ENCODE measurements at regions not wholly inside any gene's neighbourhood (a gene's known extent, or its start where the extent isn't known, plus 50 kb on each side); places are given as distances from the start of the nearest gene placed in this dataset.
A peak's percentile ranks its signal among the peaks of the same experiment; 100 is the strongest.

- DNase-seq (ENCODE audit: low read depth, low spot score) (no peak), ATAC-seq (0 out of 2 replicates have a peak, but pooled peaks have one; percentile 10)
- ChIA-PET POLR2A (interaction anchor here (0.6 kb wide), 1 partner anchor 436 kb away, joined by 3 read pairs; no protein-coding TSS in a partner anchor), CTCF (interaction anchor here (0.6 to 1.8 kb wide), 3 partner anchors 8 to 248 kb away, joined by 3 to 4 read pairs (median 4); no protein-coding TSS in a partner anchor)
- TF ChIP-seq SIN3A (IDR thresholded peaks at IDR 0.05; ENCODE audit: borderline replicate concordance, insufficient read depth, low read depth, low read length) (no peak), TCF7L2 (IDR thresholded peaks at IDR 0.05; ENCODE audit: low read depth, low read length) (no peak), POLR2AphosphoS5 (IDR thresholded peaks at IDR 0.05; ENCODE audit: low read depth, low read length) (no peak), REST (IDR thresholded peaks at IDR 0.05; ENCODE audit: insufficient read depth in 1 of 2, low read depth in 2 of 2, low read length in 1 of 2) (no peak)
- TF ChIP-seq, protein P1, sequence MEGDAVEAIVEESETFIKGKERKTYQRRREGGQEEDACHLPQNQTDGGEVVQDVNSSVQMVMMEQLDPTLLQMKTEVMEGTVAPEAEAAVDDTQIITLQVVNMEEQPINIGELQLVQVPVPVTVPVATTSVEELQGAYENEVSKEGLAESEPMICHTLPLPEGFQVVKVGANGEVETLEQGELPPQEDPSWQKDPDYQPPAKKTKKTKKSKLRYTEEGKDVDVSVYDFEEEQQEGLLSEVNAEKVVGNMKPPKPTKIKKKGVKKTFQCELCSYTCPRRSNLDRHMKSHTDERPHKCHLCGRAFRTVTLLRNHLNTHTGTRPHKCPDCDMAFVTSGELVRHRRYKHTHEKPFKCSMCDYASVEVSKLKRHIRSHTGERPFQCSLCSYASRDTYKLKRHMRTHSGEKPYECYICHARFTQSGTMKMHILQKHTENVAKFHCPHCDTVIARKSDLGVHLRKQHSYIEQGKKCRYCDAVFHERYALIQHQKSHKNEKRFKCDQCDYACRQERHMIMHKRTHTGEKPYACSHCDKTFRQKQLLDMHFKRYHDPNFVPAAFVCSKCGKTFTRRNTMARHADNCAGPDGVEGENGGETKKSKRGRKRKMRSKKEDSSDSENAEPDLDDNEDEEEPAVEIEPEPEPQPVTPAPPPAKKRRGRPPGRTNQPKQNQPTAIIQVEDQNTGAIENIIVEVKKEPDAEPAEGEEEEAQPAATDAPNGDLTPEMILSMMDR (IDR thresholded peaks at IDR 0.05), result no peak
- Histone ChIP-seq H3K4me3 (ENCODE audit: low read depth in 2 of 2, low read length in 2 of 2) (no peak overlapping the region), H3K36me3 (ENCODE audit: control insufficient read depth, insufficient read depth, low read length) (no peaks in the 10 kb centered on the region), H3K9me3 (ENCODE audit: control insufficient read depth, insufficient read depth, low read depth, low read length) (no peaks in the 10 kb centered on the region), H3K27ac (ENCODE audit: low read length) (no peak overlapping the region), H3K4me1 (ENCODE audit: control insufficient read depth, insufficient read depth, low read length) (peaks cover 8% of the 10 kb centered on the region), H3K27me3 (ENCODE audit: control insufficient read depth, insufficient read depth, low read length) (no peaks in the 10 kb centered on the region)
- in situ Hi-C loops (cut with HindIII; ENCODE audit: low pct_unique_long_range_greater_than_20kb, low sequenced_read_pairs), result no loop called here
- BruUV-seq (replicated peaks), result no TSS peak
- intact Hi-C loops (cut with micrococcal nuclease; ENCODE audit: unreplicated experiment), result no loop called here
These were observed 124.3 kb upstream of the FGF3 start for GRCh38 chr11:69943506-69943905.

- POLR2A ChIA-PET, result no interaction called here
- BruUV-seq (replicated peaks), result no TSS peak
These were observed 125.1 kb upstream of the FGF3 start for GRCh38 chr11:69944146-69944795.

More at GRCh38 chr11:69944146-69944795, 125.1 kb upstream of the FGF3 start:
- ATAC-seq (no peak), DNase-seq (ENCODE audit: low read depth, low spot score) (no peak)
- intact Hi-C loops (cut with micrococcal nuclease; ENCODE audit: unreplicated experiment), result no loop called here
- CTCF ChIA-PET, result no interaction called here
- no peaks in the 10 kb centered on the region for H3K36me3 ChIP-seq (ENCODE audit: control insufficient read depth, insufficient read depth, low read length)
- H3K4me1 ChIP-seq (ENCODE audit: control insufficient read depth, insufficient read depth, low read length), result peaks cover 15% of the 10 kb centered on the region
- H3K27me3 ChIP-seq (ENCODE audit: control insufficient read depth, insufficient read depth, low read length), result no peaks in the 10 kb centered on the region
- H3K9me3 ChIP-seq (ENCODE audit: control insufficient read depth, insufficient read depth, low read depth, low read length), result no peaks in the 10 kb centered on the region
- in situ Hi-C loops (cut with HindIII; ENCODE audit: low pct_unique_long_range_greater_than_20kb, low sequenced_read_pairs), result no loop called here
- no peak overlapping the region for H3K4me3 ChIP-seq (ENCODE audit: low read depth in 2 of 2, low read length in 2 of 2)
- TF ChIP-seq POLR2AphosphoS5 (IDR thresholded peaks at IDR 0.05; ENCODE audit: low read depth, low read length), result no peak
- no peak for TF ChIP-seq REST (IDR thresholded peaks at IDR 0.05; ENCODE audit: insufficient read depth in 1 of 2, low read depth in 2 of 2, low read length in 1 of 2)
- no peak for TF ChIP-seq TCF7L2 (IDR thresholded peaks at IDR 0.05; ENCODE audit: low read depth, low read length)
- TF ChIP-seq, protein P1 (IDR thresholded peaks at IDR 0.05), result no peak
- no peak overlapping the region for H3K27ac ChIP-seq (ENCODE audit: low read length)

Measured in Panc1 (cell line).